IMR-90 (cell line): ENCODE measurements at regions not wholly inside any gene's neighbourhood (a gene's known extent, or its start where the extent isn't known, plus 50 kb on each side); places are given as distances from the start of the nearest gene placed in this dataset.

Experiments used
- ATAC-seq: fragments of 200-7000 bp; cut with Tn5 transposase; 2 replicates; pipeline ENCODE4 v1.9.1; 2020; ENCODE audit warnings: low read depth, mild to moderate bottlenecking, moderate library complexity
- BruUV-seq: library from RNA; stranded (reverse); fragments of 400-500 nt; replicated peaks from 2 replicates; lab custom pipeline; 2021; lab: Mats Ljungman, UMichigan
- CTCF ChIA-PET: fragments of 300-600 bp; formaldehyde crosslinking; extraction: SDS; loops from one replicate; lab custom pipeline; 2021; ENCODE audit warnings: antibody characterized with exemption; lab: Yijun Ruan, JAX
- POLR2A ChIA-PET: fragments of 300-600 bp; sonication (Branson Sonifier 250); formaldehyde crosslinking; loops from one replicate; lab custom pipeline; 2022; ENCODE audit warnings: antibody characterized with exemption; ENCODE audit not compliant: unreplicated experiment; lab: Charles Lee
- DNase-seq: peaks from one replicate; pipeline ENCODE4 v3.0.0; 2013
- H2AFZ ChIP-seq: replicated peaks from 2 replicates; pipeline ENCODE3; 2013; ENCODE audit warnings: low read length, mild to moderate bottlenecking; ENCODE audit not compliant: poor library complexity
- H2AK5ac ChIP-seq: 2 replicates; pipeline ENCODE4 v1.6.1; 2013; ENCODE audit warnings: low read depth, low read length, inconsistent platforms
- H2AK9ac ChIP-seq: replicated peaks from 2 replicates; pipeline ENCODE3; 2013; ENCODE audit warnings: mild to moderate bottlenecking, low read depth, low read length, moderate library complexity; ENCODE audit not compliant: poor library complexity
- H2BK120ac ChIP-seq: 2 replicates; pipeline ENCODE4 v1.6.1; 2013; ENCODE audit warnings: low read depth, low read length, inconsistent platforms
- H2BK15ac ChIP-seq: 3 replicates; pipeline ENCODE4 v1.6.1; 2013; ENCODE audit warnings: low read depth, low read length, inconsistent platforms
- H2BK20ac ChIP-seq: 2 replicates; pipeline ENCODE4 v1.6.1; 2013; ENCODE audit warnings: low read depth, mild to moderate bottlenecking, inconsistent platforms, low read length, moderate library complexity
- H2BK5ac ChIP-seq: 2 replicates; pipeline ENCODE4 v1.6.1; 2013; ENCODE audit warnings: mild to moderate bottlenecking, low read depth, low read length, inconsistent platforms; ENCODE audit not compliant: poor library complexity, severe bottlenecking
- H3K14ac ChIP-seq: replicated peaks from 2 replicates; pipeline ENCODE4 v1.6.1; 2013; ENCODE audit warnings: low read depth, low read length, inconsistent platforms
- H3K18ac ChIP-seq: 2 replicates; pipeline ENCODE4 v1.6.1; 2013; ENCODE audit warnings: low read depth, low read length, control low read depth
- H3K23ac ChIP-seq: 2 replicates; pipeline ENCODE4 v1.6.1; 2013; ENCODE audit warnings: low read depth, low read length, inconsistent platforms
- H3K27ac ChIP-seq: 2 replicates; pipeline ENCODE4 v1.5.1; 2013; ENCODE audit warnings: mild to moderate bottlenecking, control low read depth, low read length; ENCODE audit not compliant: insufficient read depth
- H3K27me3 ChIP-seq: 2 replicates; pipeline ENCODE4 v1.6.1; 2013; ENCODE audit warnings: low read length; ENCODE audit not compliant: control insufficient read depth, insufficient read depth
- H3K36me3 ChIP-seq: 2 replicates; pipeline ENCODE4 v1.6.1; 2013; ENCODE audit warnings: low read length, mixed read lengths; ENCODE audit not compliant: control insufficient read depth, insufficient read depth
- H3K4ac ChIP-seq: 2 replicates; pipeline ENCODE4 v1.6.1; 2013; ENCODE audit warnings: low read depth, low read length, inconsistent platforms
- H3K4me1 ChIP-seq: 2 replicates; pipeline ENCODE4 v1.6.1; 2013; ENCODE audit warnings: low read length, mixed read lengths; ENCODE audit not compliant: control insufficient read depth, insufficient read depth
- H3K4me2 ChIP-seq: 2 replicates; pipeline ENCODE4 v1.6.1; 2013; ENCODE audit warnings: low read depth, mild to moderate bottlenecking, control low read depth, low read length, moderate library complexity
- H3K4me3 ChIP-seq: 2 replicates; pipeline ENCODE4 v1.5.1; 2013; ENCODE audit warnings: low read depth, mild to moderate bottlenecking, control low read depth, low read length, moderate library complexity; ENCODE audit not compliant: insufficient read depth
- H3K56ac ChIP-seq: 2 replicates; pipeline ENCODE4 v1.6.1; 2013; ENCODE audit warnings: low read length, inconsistent platforms; ENCODE audit not compliant: insufficient read depth; ENCODE audit errors: extremely low read depth
- H3K79me1 ChIP-seq, 2 experiments: 2 replicates each; pipeline ENCODE4 v1.6.1; 2013; ENCODE audit warnings: low read length in 2 of 2, inconsistent platforms in 1 of 2, low read depth in 1 of 2
- H3K9ac ChIP-seq: 2 replicates; pipeline ENCODE4 v1.6.1; 2013; ENCODE audit warnings: low read depth, low read length, control low read depth
- H3K9me1 ChIP-seq: 2 replicates; pipeline ENCODE4 v1.6.1; 2013; ENCODE audit warnings: low read length, inconsistent platforms; ENCODE audit not compliant: insufficient read depth
- H3K9me3 ChIP-seq: 2 replicates; pipeline ENCODE4 v1.6.1; 2013; ENCODE audit warnings: low read length; ENCODE audit not compliant: control insufficient read depth, insufficient read depth
- H4K20me1 ChIP-seq: 2 replicates; pipeline ENCODE4 v1.6.1; 2013; ENCODE audit warnings: low read length, inconsistent platforms; ENCODE audit not compliant: insufficient read depth
- H4K5ac ChIP-seq: 2 replicates; pipeline ENCODE4 v1.6.1; 2013; ENCODE audit warnings: mild to moderate bottlenecking, low read depth, low read length, control low read depth
- H4K8ac ChIP-seq, 2 experiments: 2 replicates each; pipeline ENCODE4 v1.6.1; 2013; ENCODE audit warnings: low read depth in 2 of 2, low read length in 2 of 2, control low read depth in 1 of 2, inconsistent platforms in 1 of 2
- H4K91ac ChIP-seq: 2 replicates; pipeline ENCODE4 v1.6.1; 2013; ENCODE audit warnings: low read depth, low read length, inconsistent platforms; ENCODE audit not compliant: insufficient read depth
- BHLHE40 ChIP-seq: fragments of 150-350 bp; IDR thresholded peaks from 2 replicates; pipeline ENCODE4 v1.6.1; 2016; ENCODE audit warnings: mild to moderate bottlenecking, low read depth, low read length
- CEBPB ChIP-seq: IDR thresholded peaks from 2 replicates; pipeline ENCODE4 v1.6.1; 2012; ENCODE audit warnings: low read depth, low read length, improper control_type of control experiment
- CHD1 ChIP-seq: IDR thresholded peaks from 2 replicates; pipeline ENCODE4 v1.6.1; 2012; ENCODE audit warnings: low read depth, low read length, improper control_type of control experiment
- ELK1 ChIP-seq: fragments of 150-350 bp; IDR thresholded peaks from 2 replicates; pipeline ENCODE4 v1.6.1; 2016; ENCODE audit warnings: low read depth, mild to moderate bottlenecking, low read length, moderate library complexity, borderline replicate concordance
- FOS ChIP-seq: fragments of 150-350 bp; IDR thresholded peaks from 2 replicates; pipeline ENCODE4 v1.6.1; 2016; ENCODE audit warnings: low read depth, low read length
- MAFK ChIP-seq: IDR thresholded peaks from 2 replicates; pipeline ENCODE4 v1.6.1; 2012; ENCODE audit warnings: low read depth, low read length, improper control_type of control experiment
- MAZ ChIP-seq: IDR thresholded peaks from 2 replicates; pipeline ENCODE4 v1.6.1; 2012; ENCODE audit warnings: low read depth, mild to moderate bottlenecking, low read length, improper control_type of control experiment, moderate library complexity, borderline replicate concordance
- MXI1 ChIP-seq: IDR thresholded peaks from 2 replicates; pipeline ENCODE4 v1.6.1; 2012; ENCODE audit warnings: low read depth, mild to moderate bottlenecking, low read length, moderate library complexity, borderline replicate concordance
- NFE2L2 ChIP-seq: fragments of 150-350 bp; IDR thresholded peaks from 2 replicates; pipeline ENCODE4 v1.6.1; 2016; ENCODE audit warnings: low read depth, mild to moderate bottlenecking, low read length
- POLR2A ChIP-seq: IDR thresholded peaks from 2 replicates; pipeline ENCODE4 v1.6.1; 2012; ENCODE audit warnings: mild to moderate bottlenecking, low read depth, low read length
- RAD21 ChIP-seq: IDR thresholded peaks from 2 replicates; pipeline ENCODE4 v1.6.1; 2012; ENCODE audit warnings: low read length, improper control_type of control experiment
- RCOR1 ChIP-seq: IDR thresholded peaks from 2 replicates; pipeline ENCODE4 v1.6.1; 2012; ENCODE audit warnings: mild to moderate bottlenecking, low read length, improper control_type of control experiment; ENCODE audit not compliant: insufficient replicate concordance
- RFX5 ChIP-seq: IDR thresholded peaks from 2 replicates; pipeline ENCODE4 v1.8.0; 2012; ENCODE audit warnings: low read depth, mild to moderate bottlenecking, low read length, moderate library complexity
- SMC3 ChIP-seq: fragments of 150-350 bp; IDR thresholded peaks from 2 replicates; pipeline ENCODE4 v1.6.1; 2016; ENCODE audit warnings: low read depth, mild to moderate bottlenecking, antibody characterized with exemption, low read length, moderate library complexity
- USF2 ChIP-seq: fragments of 150-350 bp; IDR thresholded peaks from 2 replicates; pipeline ENCODE4 v1.6.1; 2017; ENCODE audit warnings: mild to moderate bottlenecking, antibody characterized with exemption, low read length, low read depth
- WGBS, 2 experiments: methylation state at CpG; one replicate each; pipeline versions ENCODE4 v1.1.5 to v1.1.7; 2013; ENCODE audit warnings: missing lambda C conversion rate in 2 of 2; ENCODE audit not compliant: insufficient read length in 1 of 2; ENCODE audit errors: extremely low coverage in 2 of 2; 5-methylcytosine and 5-hydroxymethylcytosine counted together
- dilution Hi-C: fragments of 300-500 bp; cut with HindIII; formaldehyde crosslinking; loops from one replicate; pipeline ENCODE4 v1.14.3; 2018; ENCODE audit warnings: low sequenced_read_pairs; ENCODE audit not compliant: unreplicated experiment
- in situ Hi-C: fragments of 300-500 bp; cut with MboI; formaldehyde crosslinking; loops from 3 replicates; pipeline ENCODE4 v1.14.3; 2019; ENCODE audit warnings: low sequenced_read_pairs, inconsistent platforms, mixed read lengths
- intact Hi-C: fragments of 100-400 bp; cut with micrococcal nuclease; formaldehyde crosslinking; loops from 2 replicates; pipeline ENCODE4 v1.10.0; 2022
- TF ChIP-seq, protein P1 (sequence below): conservative IDR thresholded peaks from 2 replicates; pipeline ENCODE4 v1.5.1; 2012; ENCODE audit warnings: mild to moderate bottlenecking, low read depth, low read length, improper control_type of control experiment

DNA sequence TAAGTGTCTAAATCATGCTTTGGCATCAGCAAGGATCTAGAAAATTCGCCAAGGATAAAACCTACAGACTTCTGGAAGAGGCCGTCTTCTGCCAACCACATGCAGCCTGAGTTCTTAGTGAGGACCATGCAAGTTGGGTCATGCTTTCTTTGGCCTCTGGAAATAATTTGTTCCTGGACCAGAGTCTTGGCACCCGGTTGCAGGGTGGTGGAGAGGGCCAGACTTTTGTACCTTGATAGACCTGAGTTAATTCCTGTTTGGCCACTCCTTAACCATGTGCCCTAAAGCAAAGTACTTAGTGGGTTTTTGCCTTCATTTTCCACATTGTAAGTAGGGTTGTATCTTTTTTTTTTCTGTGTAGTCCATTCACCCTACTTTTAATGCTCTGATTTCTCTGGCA is 283.4 kb upstream of the IRX5 start:
- Histone ChIP-seq H3K4ac (no peak overlapping the region), H3K79me1 (no peaks in the 10 kb centered on the region), H3K4me2 (no peak overlapping the region), H3K56ac (no peak overlapping the region), H2BK20ac (no peak overlapping the region), H2BK15ac (no peak overlapping the region), H3K23ac (no peak overlapping the region), H4K5ac (no peak overlapping the region), H3K27me3 (no peaks in the 10 kb centered on the region), H3K36me3 (no peaks in the 10 kb centered on the region), H3K9ac (no peak overlapping the region), H3K9me1 (no peaks in the 10 kb centered on the region), H3K4me1 (no peaks in the 10 kb centered on the region), H2BK120ac (no peak overlapping the region), H4K8ac (no peak overlapping the region), H2AFZ (no peak overlapping the region), H3K9me3 (no peaks in the 10 kb centered on the region; the same call in 1 of the 2 replicates), H2AK5ac (no peak overlapping the region), H3K27ac (no peak overlapping the region), H3K18ac (no peak overlapping the region), H4K20me1 (no peaks in the 10 kb centered on the region), H3K14ac (no peak overlapping the region), H2AK9ac (no peak overlapping the region), H2BK5ac (no peak overlapping the region), H3K4me3 (no peak overlapping the region), H4K91ac (no peak overlapping the region)
- WGBS, 2 experiments: 38% methylated on average over 2 of the region's 3 CpGs; no CpG with 5 or more reads in 1 of the 2 experiments
- in situ Hi-C loops (no loop called here), dilution Hi-C loops (no loop called here), intact Hi-C loops (no loop called here)
- DNase-seq (no peak), ATAC-seq (no peak)
- ChIA-PET CTCF (interaction anchor here (0.6 kb wide), 1 partner anchor 822 kb away, joined by 3 read pairs; no protein-coding TSS in a partner anchor), POLR2A (no interaction called here)
- no peak for TF ChIP-seq SMC3
- TF ChIP-seq ELK1: no peak
- TF ChIP-seq POLR2A: no peak
- TF ChIP-seq NFE2L2: no peak
- no peak for TF ChIP-seq RAD21
- TF ChIP-seq RCOR1: no peak
- TF ChIP-seq, protein P1, sequence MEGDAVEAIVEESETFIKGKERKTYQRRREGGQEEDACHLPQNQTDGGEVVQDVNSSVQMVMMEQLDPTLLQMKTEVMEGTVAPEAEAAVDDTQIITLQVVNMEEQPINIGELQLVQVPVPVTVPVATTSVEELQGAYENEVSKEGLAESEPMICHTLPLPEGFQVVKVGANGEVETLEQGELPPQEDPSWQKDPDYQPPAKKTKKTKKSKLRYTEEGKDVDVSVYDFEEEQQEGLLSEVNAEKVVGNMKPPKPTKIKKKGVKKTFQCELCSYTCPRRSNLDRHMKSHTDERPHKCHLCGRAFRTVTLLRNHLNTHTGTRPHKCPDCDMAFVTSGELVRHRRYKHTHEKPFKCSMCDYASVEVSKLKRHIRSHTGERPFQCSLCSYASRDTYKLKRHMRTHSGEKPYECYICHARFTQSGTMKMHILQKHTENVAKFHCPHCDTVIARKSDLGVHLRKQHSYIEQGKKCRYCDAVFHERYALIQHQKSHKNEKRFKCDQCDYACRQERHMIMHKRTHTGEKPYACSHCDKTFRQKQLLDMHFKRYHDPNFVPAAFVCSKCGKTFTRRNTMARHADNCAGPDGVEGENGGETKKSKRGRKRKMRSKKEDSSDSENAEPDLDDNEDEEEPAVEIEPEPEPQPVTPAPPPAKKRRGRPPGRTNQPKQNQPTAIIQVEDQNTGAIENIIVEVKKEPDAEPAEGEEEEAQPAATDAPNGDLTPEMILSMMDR: no peak
- no peak for TF ChIP-seq BHLHE40
- TF ChIP-seq RFX5: no peak
- TF ChIP-seq CEBPB: no peak
- no peak for TF ChIP-seq USF2
- TF ChIP-seq MAZ: no peak
- no peak for TF ChIP-seq FOS
- TF ChIP-seq MAFK: no peak
- no peak for TF ChIP-seq MXI1
- TF ChIP-seq CHD1: no peak
- no TSS peak for BruUV-seq
